IPS-18a (cell line): ENCODE measurements at regions not wholly inside any gene's neighbourhood (a gene's known extent, or its start where the extent isn't known, plus 50 kb on each side); places are given as distances from the start of the nearest gene placed in this dataset.

Source experiments
- H3K27ac ChIP-seq: one replicate; pipeline ENCODE4 v1.5.1; 2013; ENCODE audit warnings: low read length
- H3K27me3 ChIP-seq: one replicate; pipeline ENCODE4 v1.6.1; 2013; ENCODE audit warnings: mild to moderate bottlenecking, low read length; ENCODE audit not compliant: control insufficient read depth, insufficient read depth
- H3K36me3 ChIP-seq: one replicate; pipeline ENCODE4 v1.6.1; 2013; ENCODE audit warnings: low read depth, low read length; ENCODE audit not compliant: control insufficient read depth
- H3K4me1 ChIP-seq: one replicate; pipeline ENCODE4 v1.6.1; 2013; ENCODE audit warnings: low read depth, low read length; ENCODE audit not compliant: control insufficient read depth
- H3K4me3 ChIP-seq: one replicate; pipeline ENCODE4 v1.5.1; 2013; ENCODE audit warnings: low read length
- H3K9ac ChIP-seq: one replicate; pipeline ENCODE4 v1.6.1; 2013; ENCODE audit warnings: mild to moderate bottlenecking, low read length, moderate library complexity
- H3K9me3 ChIP-seq: one replicate; pipeline ENCODE4 v1.6.1; 2013; ENCODE audit warnings: low read depth, low read length; ENCODE audit not compliant: control insufficient read depth

GRCh38 chr9:126017758-126018157 is 270.6 kb downstream of the PBX3 start:
- H3K4me3 ChIP-seq: no peak overlapping the region
- H3K4me1 ChIP-seq: no peaks in the 10 kb centered on the region
- H3K27ac ChIP-seq: no peak overlapping the region
- no peaks in the 10 kb centered on the region for H3K9me3 ChIP-seq
- H3K9ac ChIP-seq: no peak overlapping the region
- H3K27me3 ChIP-seq: no peaks in the 10 kb centered on the region
- no peaks in the 10 kb centered on the region for H3K36me3 ChIP-seq

- H3K9ac ChIP-seq: no peak overlapping the region
- H3K27me3 ChIP-seq: no peaks in the 10 kb centered on the region
- H3K4me1 ChIP-seq: no peaks in the 10 kb centered on the region
- H3K4me3 ChIP-seq: no peak overlapping the region
- no peaks in the 10 kb centered on the region for H3K9me3 ChIP-seq
- H3K36me3 ChIP-seq: no peaks in the 10 kb centered on the region
- no peak overlapping the region for H3K27ac ChIP-seq
Measured at GRCh38 chr9:126020836-126021235, 273.7 kb downstream of the PBX3 start.

- Histone ChIP-seq H3K36me3 (no peaks in the 10 kb centered on the region), H3K4me1 (no peaks in the 10 kb centered on the region), H3K4me3 (no peak overlapping the region), H3K27me3 (no peaks in the 10 kb centered on the region), H3K27ac (no peak overlapping the region), H3K9me3 (no peaks in the 10 kb centered on the region), H3K9ac (no peak overlapping the region)
Measured at GRCh38 chr9:126023962-126024361, 276.8 kb downstream of the PBX3 start.

GRCh38 chr9:126024581-126025230 is 277.5 kb downstream of the PBX3 start:
- Histone ChIP-seq H3K27me3 (no peaks in the 10 kb centered on the region), H3K4me1 (no peaks in the 10 kb centered on the region), H3K36me3 (no peaks in the 10 kb centered on the region), H3K27ac (no peak overlapping the region), H3K9me3 (no peaks in the 10 kb centered on the region), H3K4me3 (no peak overlapping the region), H3K9ac (no peak overlapping the region)

- H3K27ac ChIP-seq: no peak overlapping the region
- no peaks in the 10 kb centered on the region for H3K27me3 ChIP-seq
- H3K9ac ChIP-seq: no peak overlapping the region
- H3K4me1 ChIP-seq: no peaks in the 10 kb centered on the region
- H3K9me3 ChIP-seq: no peaks in the 10 kb centered on the region
- no peaks in the 10 kb centered on the region for H3K36me3 ChIP-seq
- no peak overlapping the region for H3K4me3 ChIP-seq
Measured at GRCh38 chr9:126025991-126026390, 278.8 kb downstream of the PBX3 start.

- H3K27ac ChIP-seq: no peak overlapping the region
- no peak overlapping the region for H3K9ac ChIP-seq
- H3K27me3 ChIP-seq: no peaks in the 10 kb centered on the region
- H3K4me1 ChIP-seq: no peaks in the 10 kb centered on the region
- no peaks in the 10 kb centered on the region for H3K9me3 ChIP-seq
- no peak overlapping the region for H3K4me3 ChIP-seq
- no peaks in the 10 kb centered on the region for H3K36me3 ChIP-seq
Measured at GRCh38 chr9:126027566-126027965, 280.4 kb downstream of the PBX3 start.

GRCh38 chr9:126028746-126029145 is 281.6 kb downstream of the PBX3 start:
- no peak overlapping the region for H3K4me3 ChIP-seq
- H3K4me1 ChIP-seq: no peaks in the 10 kb centered on the region
- no peaks in the 10 kb centered on the region for H3K27me3 ChIP-seq
- no peak overlapping the region for H3K9ac ChIP-seq
- H3K36me3 ChIP-seq: no peaks in the 10 kb centered on the region
- H3K27ac ChIP-seq: no peak overlapping the region
- H3K9me3 ChIP-seq: no peaks in the 10 kb centered on the region

- no peaks in the 10 kb centered on the region for H3K27me3 ChIP-seq
- H3K27ac ChIP-seq: no peak overlapping the region
- H3K4me3 ChIP-seq: no peak overlapping the region
- H3K36me3 ChIP-seq: no peaks in the 10 kb centered on the region
- no peaks in the 10 kb centered on the region for H3K4me1 ChIP-seq
- no peaks in the 10 kb centered on the region for H3K9me3 ChIP-seq
- no peak overlapping the region for H3K9ac ChIP-seq
Measured at GRCh38 chr9:126030716-126031115, 283.5 kb downstream of the PBX3 start.

GRCh38 chr9:126031116-126031515 is 283.9 kb downstream of the PBX3 start:
- no peak overlapping the region for H3K4me3 ChIP-seq
- no peaks in the 10 kb centered on the region for H3K27me3 ChIP-seq
- H3K4me1 ChIP-seq: no peaks in the 10 kb centered on the region
- no peaks in the 10 kb centered on the region for H3K9me3 ChIP-seq
- no peak overlapping the region for H3K9ac ChIP-seq
- no peak overlapping the region for H3K27ac ChIP-seq
- H3K36me3 ChIP-seq: no peaks in the 10 kb centered on the region

- no peak overlapping the region for H3K27ac ChIP-seq
- H3K4me1 ChIP-seq: no peaks in the 10 kb centered on the region
- no peak overlapping the region for H3K9ac ChIP-seq
- no peaks in the 10 kb centered on the region for H3K27me3 ChIP-seq
- no peaks in the 10 kb centered on the region for H3K36me3 ChIP-seq
- no peak overlapping the region for H3K4me3 ChIP-seq
- no peaks in the 10 kb centered on the region for H3K9me3 ChIP-seq
Measured at GRCh38 chr9:126032135-126032534, 285.0 kb downstream of the PBX3 start.

- Histone ChIP-seq H3K36me3 (no peaks in the 10 kb centered on the region), H3K27me3 (no peaks in the 10 kb centered on the region), H3K9ac (no peak overlapping the region), H3K27ac (no peak overlapping the region), H3K9me3 (no peaks in the 10 kb centered on the region), H3K4me1 (no peaks in the 10 kb centered on the region), H3K4me3 (no peak overlapping the region)
Measured at GRCh38 chr9:126033318-126033717, 286.1 kb downstream of the PBX3 start.

- Histone ChIP-seq H3K9me3 (no peaks in the 10 kb centered on the region), H3K4me3 (no peak overlapping the region), H3K9ac (no peak overlapping the region), H3K27me3 (no peaks in the 10 kb centered on the region), H3K27ac (no peak overlapping the region), H3K36me3 (no peaks in the 10 kb centered on the region), H3K4me1 (no peaks in the 10 kb centered on the region)
Measured at GRCh38 chr9:126033956-126034355, 286.8 kb downstream of the PBX3 start.
